ENCODE measurements at regions not wholly inside any gene's neighbourhood (a gene's known extent, or its start where the extent isn't known, plus 50 kb on each side); places are given as distances from the start of the nearest gene placed in this dataset.

- no peak for TF ChIP-seq CTCF (IDR thresholded peaks at IDR 0.05; ENCODE audit: poor library complexity, severe bottlenecking)
- no peak for TF ChIP-seq POLR2AphosphoS5 (IDR thresholded peaks at IDR 0.05)
- no peak for TF ChIP-seq SMC3 (conservative IDR thresholded peaks at IDR 0.05; ENCODE audit: poor library complexity)
- no peak for TF ChIP-seq EZH2 (IDR thresholded peaks at IDR 0.05; ENCODE audit: borderline replicate concordance, insufficient read depth, low read length, poor library complexity, severe bottlenecking)
Observed at GRCh38 chr5:87042554-87042953, 225.1 kb upstream of the RASA1 start.

Data from neural cell (in vitro differentiated cells).